A549 (cell line): ENCODE measurements at regions not wholly inside any gene's neighbourhood (a gene's known extent, or its start where the extent isn't known, plus 50 kb on each side); places are given as distances from the start of the nearest gene placed in this dataset.

ENCODE experiments used
- ATAC-seq, 2 experiments: fragments of 200-7000 bp in 1 of 2; fragments of >200 bp in 1 of 2; cut with Nextera tagmentation in 1 of 2; cut with Tn5 transposase in 1 of 2; 3 replicates each; pipeline versions ENCODE4 v1.8.0 to v1.9.1; 2018 to 2020; ENCODE audit warnings: mild to moderate bottlenecking in 1 of 2, moderate library complexity in 1 of 2
- CTCF ChIA-PET: fragments of 300-600 bp; sonication (Branson Sonifier 250); formaldehyde crosslinking; extraction: SDS; loops from one replicate; lab custom pipeline; 2021; ENCODE audit warnings: antibody characterized with exemption, inconsistent platforms; lab: Yijun Ruan, JAX
- POLR2A ChIA-PET: fragments of 350-600 bp; formaldehyde crosslinking; extraction: SDS; loops from one replicate; lab custom pipeline; 2021; ENCODE audit warnings: antibody characterized with exemption, inconsistent platforms; lab: Yijun Ruan, JAX
- DNase-seq, 2 experiments: peaks; one replicate each; pipeline versions ENCODE4 v3.0.0 to v3.0.0-alpha.2; 2011 to 2016; ENCODE audit warnings: low read depth in 1 of 2, low spot score in 1 of 2
- FAIRE-seq: peaks from 2 replicates; lab custom pipeline; 2011; peaks lifted over from hg19 to GRCh38; lab: Jason Lieb, UNC
- H3K27ac ChIP-seq, 2 experiments: fragments of >200 bp; sonication (Bioruptor Twin); formaldehyde crosslinking; 3 replicates each; pipeline ENCODE4 v1.5.1; 2016 to 2017
- H3K4me1 ChIP-seq: fragments of >200 bp; sonication (Bioruptor Twin); formaldehyde crosslinking; 3 replicates; pipeline ENCODE4 v1.6.1; 2016
- H3K4me2 ChIP-seq: fragments of >200 bp; sonication (Bioruptor Twin); formaldehyde crosslinking; 3 replicates; pipeline ENCODE4 v1.6.1; 2016
- H3K4me3 ChIP-seq: fragments of >200 bp; sonication (Bioruptor Twin); formaldehyde crosslinking; 3 replicates; pipeline ENCODE4 v1.5.1; 2016
- H3K9me3 ChIP-seq: fragments of >200 bp; sonication (Bioruptor Twin); formaldehyde crosslinking; 3 replicates; pipeline ENCODE4 v1.6.1; 2016
- EHF ChIP-seq: fragments of 250-450 bp; sonication (Bioruptor Pico); IDR thresholded peaks from 2 replicates; pipeline ENCODE4 v1.5.0; 2020; ENCODE audit warnings: mild to moderate bottlenecking
- EP300 ChIP-seq, 2 experiments: fragments of >200 bp; sonication (Bioruptor Twin); formaldehyde crosslinking; IDR thresholded peaks; 2 replicates in 1 of 2; 3 replicates in 1 of 2; pipeline ENCODE4 v1.6.1; 2016 to 2017
- FOSB ChIP-seq: fragments of 250-450 bp; sonication (Bioruptor Pico); IDR thresholded peaks from 2 replicates; pipeline ENCODE4 v1.5.0; 2020; ENCODE audit warnings: mild to moderate bottlenecking, moderate library complexity
- FOSL2 ChIP-seq, 2 experiments: fragments of 450-650 bp in 1 of 2; fragments of >200 bp in 1 of 2; sonication (Bioruptor Twin) in 1 of 2; formaldehyde crosslinking; IDR thresholded peaks; 2 replicates each; pipeline versions ENCODE4 v1.5.0 to v1.6.1; 2016 to 2020; ENCODE audit warnings: mild to moderate bottlenecking in 1 of 2, moderate library complexity in 1 of 2
- GATA3 ChIP-seq: IDR thresholded peaks from 2 replicates; pipeline ENCODE4 v1.6.1; 2012; ENCODE audit warnings: borderline replicate concordance
- HDAC2 ChIP-seq: fragments of 200-600 bp; sonication (generic); IDR thresholded peaks from 2 replicates; pipeline ENCODE4 v1.6.1; 2016
- HOXB5 ChIP-seq: fragments of 250-450 bp; sonication (Bioruptor Pico); IDR thresholded peaks from 2 replicates; pipeline ENCODE4 v1.5.0; 2020; ENCODE audit warnings: mild to moderate bottlenecking, moderate library complexity
- MAZ ChIP-seq: fragments of 150-350 bp; IDR thresholded peaks from 2 replicates; pipeline ENCODE4 v1.6.1; 2014; ENCODE audit warnings: antibody characterized with exemption, low read depth, low read length, borderline replicate concordance
- MYC ChIP-seq: IDR thresholded peaks from 2 replicates; pipeline ENCODE4 v1.6.1; 2012; ENCODE audit warnings: mild to moderate bottlenecking, inconsistent platforms, low read length, improper control_type of control experiment, borderline replicate concordance
- NPAS2 ChIP-seq: fragments of 250-450 bp; sonication (Bioruptor Pico); IDR thresholded peaks from 2 replicates; pipeline ENCODE4 v1.8.0; 2022; ENCODE audit warnings: mild to moderate bottlenecking, moderate library complexity, borderline replicate concordance
- NR3C1 ChIP-seq: fragments of >200 bp; sonication (Bioruptor Twin); formaldehyde crosslinking; IDR thresholded peaks from 3 replicates; pipeline ENCODE4 v1.6.1; 2017
- PHF8 ChIP-seq: fragments of 200-600 bp; sonication (generic); IDR thresholded peaks from 2 replicates; pipeline ENCODE4 v1.6.1; 2016; ENCODE audit warnings: low read depth, mild to moderate bottlenecking, antibody characterized with exemption, moderate library complexity, borderline replicate concordance
- RAD21 ChIP-seq, 2 experiments: fragments of >200 bp in 1 of 2; sonication (Bioruptor Twin) in 1 of 2; formaldehyde crosslinking in 1 of 2; IDR thresholded peaks in 1 of 2; conservative IDR thresholded peaks in 1 of 2; 2 replicates in 1 of 2; 3 replicates in 1 of 2; pipeline ENCODE4 v1.6.1; 2012 to 2018; ENCODE audit warnings: inconsistent platforms in 1 of 2
- RFX5 ChIP-seq: fragments of 450-650 bp; IDR thresholded peaks from 2 replicates; pipeline ENCODE4 v1.7.1; 2014; ENCODE audit warnings: antibody characterized with exemption, mild to moderate bottlenecking, moderate library complexity
- RNF2 ChIP-seq: fragments of 200-600 bp; sonication (generic); IDR thresholded peaks from 2 replicates; pipeline ENCODE4 v1.6.1; 2016; ENCODE audit warnings: low read depth, mild to moderate bottlenecking, antibody characterized with exemption, moderate library complexity, borderline replicate concordance
- SMC3 ChIP-seq: fragments of >200 bp; sonication (Bioruptor Twin); formaldehyde crosslinking; IDR thresholded peaks from 3 replicates; pipeline ENCODE4 v1.6.1; 2018; ENCODE audit warnings: inconsistent platforms
- SREBF2 ChIP-seq: fragments of 450-650 bp; IDR thresholded peaks from 2 replicates; pipeline ENCODE4 v1.6.1; 2014; ENCODE audit warnings: mild to moderate bottlenecking, moderate library complexity
- TP53 ChIP-seq: fragments of 250-450 bp; sonication (Bioruptor Pico); IDR thresholded peaks from 2 replicates; pipeline ENCODE4 v1.5.0; 2021; ENCODE audit warnings: mild to moderate bottlenecking, moderate library complexity
- ZNF302 ChIP-seq: fragments of 250-450 bp; sonication (Bioruptor Pico); IDR thresholded peaks from 2 replicates; pipeline ENCODE4 v1.9.0; 2021; ENCODE audit warnings: inconsistent platforms, mild to moderate bottlenecking, moderate library complexity
- ZSCAN20 ChIP-seq: fragments of 250-450 bp; sonication (Bioruptor Pico); IDR thresholded peaks from 2 replicates; pipeline ENCODE4 v1.8.0; 2022; ENCODE audit warnings: mild to moderate bottlenecking, moderate library complexity
- WGBS: methylation state at CpG from one replicate; pipeline ENCODE4 v1.1.6; 2017; ENCODE audit errors: missing lambda C conversion rate; 5-methylcytosine and 5-hydroxymethylcytosine counted together
- TF ChIP-seq, protein P1 (sequence below): fragments of 200-600 bp; sonication (generic); IDR thresholded peaks from 2 replicates; pipeline ENCODE4 v1.6.1; 2016; ENCODE audit warnings: antibody characterized with exemption, mild to moderate bottlenecking, moderate library complexity
- TF ChIP-seq, protein P2 (sequence below): fragments of 250-450 bp; sonication (Bioruptor Pico); IDR thresholded peaks from 2 replicates; pipeline ENCODE4 v1.5.0; 2021; ENCODE audit warnings: mild to moderate bottlenecking, moderate library complexity, borderline replicate concordance
- TF ChIP-seq, protein P3 (sequence below): IDR thresholded peaks from 2 replicates; pipeline ENCODE4 v1.6.1; 2012
- TF ChIP-seq, protein P4 (sequence below): fragments of 450-650 bp; IDR thresholded peaks from 2 replicates; pipeline ENCODE4 v1.6.1; 2014; ENCODE audit warnings: antibody characterized with exemption
- TF ChIP-seq, protein P5 (sequence below): fragments of >200 bp; sonication (Bioruptor Twin); formaldehyde crosslinking; IDR thresholded peaks from 3 replicates; pipeline ENCODE4 v1.5.1; 2016

DNA sequence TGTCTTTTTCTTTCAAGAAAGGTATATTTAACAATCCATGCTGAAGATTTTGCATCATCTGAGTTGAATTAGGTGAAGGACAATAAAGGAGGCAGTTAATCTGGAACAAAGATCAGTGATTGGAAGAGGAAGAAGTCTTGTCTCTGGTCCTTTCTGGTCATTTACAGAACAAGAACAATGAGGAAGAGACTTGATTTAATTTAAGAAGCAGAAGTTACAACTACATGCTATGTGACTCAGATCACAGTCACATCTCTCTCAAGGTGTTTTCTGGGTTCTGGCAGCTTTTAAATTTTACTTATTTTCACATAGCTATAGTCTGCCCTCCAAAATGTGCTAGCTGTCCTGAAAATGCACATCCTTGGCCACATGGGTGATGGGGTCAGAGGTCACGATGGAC is 53.5 kb upstream of the DEK start:
- no peak for FAIRE-seq

DNA sequence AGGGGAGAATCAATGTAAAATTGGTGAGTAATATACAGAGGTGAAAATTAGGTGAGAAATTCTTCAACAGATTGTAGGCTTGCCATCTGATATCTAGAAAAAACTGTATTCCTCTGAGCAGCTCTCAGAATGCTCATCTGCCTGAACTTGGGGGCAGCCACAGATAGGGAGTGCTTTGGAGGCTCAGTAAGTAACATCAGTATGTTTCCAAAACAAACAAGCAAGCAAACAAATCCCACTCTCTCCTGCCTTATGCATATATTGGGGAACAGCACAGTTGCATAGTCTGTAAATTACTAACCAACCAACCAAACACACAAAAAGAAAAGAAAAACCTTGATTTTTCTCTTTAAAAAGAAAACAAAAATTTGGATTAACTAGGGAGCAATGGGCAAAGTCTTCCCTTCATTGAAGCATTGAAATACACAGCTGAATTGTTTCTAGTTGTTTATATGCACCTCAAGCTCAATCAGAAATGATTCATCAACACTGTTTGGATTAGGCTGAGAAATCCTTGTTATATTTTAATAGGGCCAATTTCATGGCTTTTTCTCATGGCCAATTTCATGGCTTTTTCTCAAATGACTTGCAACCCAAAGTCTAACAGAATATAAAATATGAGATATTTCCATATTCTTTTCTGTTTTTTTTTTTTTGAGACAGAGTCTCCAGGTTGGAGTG is 50.1 kb upstream of the DEK start:
- POLR2A ChIA-PET, result no interaction called here
- ATAC-seq, result peak in 1 of 2 experiments; percentile 41; a peak in 1 of 6 replicates
- no peaks in the 10 kb centered on the region for H3K9me3 ChIP-seq
- H3K27ac ChIP-seq, result no peak overlapping the region
- CTCF ChIA-PET, result interaction anchor here (2.7 kb wide), 1 partner anchor 190 kb away, joined by 10 read pairs; no protein-coding TSS in a partner anchor
- 0 out of 3 replicates have a peak overlapping the region, but pooled peaks have one; percentile 14 for H3K4me2 ChIP-seq
- H3K4me3 ChIP-seq, result no peak overlapping the region
- H3K4me1 ChIP-seq, result no peaks in the 10 kb centered on the region
- no peak for DNase-seq
- no peak for FAIRE-seq
- TF ChIP-seq MYC (no peak), HDAC2 (no peak), SREBF2 (no peak), ZNF302 (CRISPR knock-in tag) (no peak), NR3C1 (no peak), RNF2 (no peak), GATA3 (no peak), SMC3 (no peak), ZSCAN20 (CRISPR knock-in tag) (no peak), FOSL2 (IDR thresholded peaks at IDR 0.05) (no peak), FOSL2 (CRISPR knock-in tag; IDR thresholded peaks at IDR 0.05) (no peak)
- TF ChIP-seq, protein P1, sequence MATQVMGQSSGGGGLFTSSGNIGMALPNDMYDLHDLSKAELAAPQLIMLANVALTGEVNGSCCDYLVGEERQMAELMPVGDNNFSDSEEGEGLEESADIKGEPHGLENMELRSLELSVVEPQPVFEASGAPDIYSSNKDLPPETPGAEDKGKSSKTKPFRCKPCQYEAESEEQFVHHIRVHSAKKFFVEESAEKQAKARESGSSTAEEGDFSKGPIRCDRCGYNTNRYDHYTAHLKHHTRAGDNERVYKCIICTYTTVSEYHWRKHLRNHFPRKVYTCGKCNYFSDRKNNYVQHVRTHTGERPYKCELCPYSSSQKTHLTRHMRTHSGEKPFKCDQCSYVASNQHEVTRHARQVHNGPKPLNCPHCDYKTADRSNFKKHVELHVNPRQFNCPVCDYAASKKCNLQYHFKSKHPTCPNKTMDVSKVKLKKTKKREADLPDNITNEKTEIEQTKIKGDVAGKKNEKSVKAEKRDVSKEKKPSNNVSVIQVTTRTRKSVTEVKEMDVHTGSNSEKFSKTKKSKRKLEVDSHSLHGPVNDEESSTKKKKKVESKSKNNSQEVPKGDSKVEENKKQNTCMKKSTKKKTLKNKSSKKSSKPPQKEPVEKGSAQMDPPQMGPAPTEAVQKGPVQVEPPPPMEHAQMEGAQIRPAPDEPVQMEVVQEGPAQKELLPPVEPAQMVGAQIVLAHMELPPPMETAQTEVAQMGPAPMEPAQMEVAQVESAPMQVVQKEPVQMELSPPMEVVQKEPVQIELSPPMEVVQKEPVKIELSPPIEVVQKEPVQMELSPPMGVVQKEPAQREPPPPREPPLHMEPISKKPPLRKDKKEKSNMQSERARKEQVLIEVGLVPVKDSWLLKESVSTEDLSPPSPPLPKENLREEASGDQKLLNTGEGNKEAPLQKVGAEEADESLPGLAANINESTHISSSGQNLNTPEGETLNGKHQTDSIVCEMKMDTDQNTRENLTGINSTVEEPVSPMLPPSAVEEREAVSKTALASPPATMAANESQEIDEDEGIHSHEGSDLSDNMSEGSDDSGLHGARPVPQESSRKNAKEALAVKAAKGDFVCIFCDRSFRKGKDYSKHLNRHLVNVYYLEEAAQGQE, result no peak
- TF ChIP-seq, protein P2, sequence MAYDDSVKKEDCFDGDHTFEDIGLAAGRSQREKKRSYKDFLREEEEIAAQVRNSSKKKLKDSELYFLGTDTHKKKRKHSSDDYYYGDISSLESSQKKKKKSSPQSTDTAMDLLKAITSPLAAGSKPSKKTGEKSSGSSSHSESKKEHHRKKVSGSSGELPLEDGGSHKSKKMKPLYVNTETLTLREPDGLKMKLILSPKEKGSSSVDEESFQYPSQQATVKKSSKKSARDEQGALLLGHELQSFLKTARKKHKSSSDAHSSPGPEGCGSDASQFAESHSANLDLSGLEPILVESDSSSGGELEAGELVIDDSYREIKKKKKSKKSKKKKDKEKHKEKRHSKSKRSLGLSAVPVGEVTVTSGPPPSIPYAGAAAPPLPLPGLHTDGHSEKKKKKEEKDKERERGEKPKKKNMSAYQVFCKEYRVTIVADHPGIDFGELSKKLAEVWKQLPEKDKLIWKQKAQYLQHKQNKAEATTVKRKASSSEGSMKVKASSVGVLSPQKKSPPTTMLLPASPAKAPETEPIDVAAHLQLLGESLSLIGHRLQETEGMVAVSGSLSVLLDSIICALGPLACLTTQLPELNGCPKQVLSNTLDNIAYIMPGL (CRISPR knock-in tag), result no peak

More for the DNA sequence above, 53.5 kb upstream of the DEK start:
- no peaks in the 10 kb centered on the region for H3K9me3 ChIP-seq
- TF ChIP-seq PHF8 (no peak), TP53 (CRISPR knock-in tag) (no peak), NR3C1 (no peak), SREBF2 (no peak), RFX5 (no peak), EHF (CRISPR knock-in tag) (no peak), NPAS2 (CRISPR knock-in tag) (no peak), MAZ (no peak), HOXB5 (CRISPR knock-in tag) (no peak), ZSCAN20 (CRISPR knock-in tag) (no peak), HDAC2 (no peak), FOSB (CRISPR knock-in tag) (no peak), RAD21 (conservative IDR thresholded peaks at IDR 0.05 in 1 of 2, IDR thresholded peaks at IDR 0.05 in 1 of 2) (no peak), EP300 (IDR thresholded peaks at IDR 0.05) (no peak), SMC3 (no peak), FOSL2 (IDR thresholded peaks at IDR 0.05) (no peak), FOSL2 (CRISPR knock-in tag; IDR thresholded peaks at IDR 0.05) (no peak)
- TF ChIP-seq, protein P3, sequence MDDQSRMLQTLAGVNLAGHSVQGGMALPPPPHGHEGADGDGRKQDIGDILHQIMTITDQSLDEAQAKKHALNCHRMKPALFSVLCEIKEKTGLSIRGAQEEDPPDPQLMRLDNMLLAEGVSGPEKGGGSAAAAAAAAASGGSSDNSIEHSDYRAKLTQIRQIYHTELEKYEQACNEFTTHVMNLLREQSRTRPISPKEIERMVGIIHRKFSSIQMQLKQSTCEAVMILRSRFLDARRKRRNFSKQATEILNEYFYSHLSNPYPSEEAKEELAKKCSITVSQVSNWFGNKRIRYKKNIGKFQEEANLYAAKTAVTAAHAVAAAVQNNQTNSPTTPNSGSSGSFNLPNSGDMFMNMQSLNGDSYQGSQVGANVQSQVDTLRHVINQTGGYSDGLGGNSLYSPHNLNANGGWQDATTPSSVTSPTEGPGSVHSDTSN, result no peak
- TF ChIP-seq, protein P4, sequence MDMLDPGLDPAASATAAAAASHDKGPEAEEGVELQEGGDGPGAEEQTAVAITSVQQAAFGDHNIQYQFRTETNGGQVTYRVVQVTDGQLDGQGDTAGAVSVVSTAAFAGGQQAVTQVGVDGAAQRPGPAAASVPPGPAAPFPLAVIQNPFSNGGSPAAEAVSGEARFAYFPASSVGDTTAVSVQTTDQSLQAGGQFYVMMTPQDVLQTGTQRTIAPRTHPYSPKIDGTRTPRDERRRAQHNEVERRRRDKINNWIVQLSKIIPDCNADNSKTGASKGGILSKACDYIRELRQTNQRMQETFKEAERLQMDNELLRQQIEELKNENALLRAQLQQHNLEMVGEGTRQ, result no peak
- TF ChIP-seq, protein P5, sequence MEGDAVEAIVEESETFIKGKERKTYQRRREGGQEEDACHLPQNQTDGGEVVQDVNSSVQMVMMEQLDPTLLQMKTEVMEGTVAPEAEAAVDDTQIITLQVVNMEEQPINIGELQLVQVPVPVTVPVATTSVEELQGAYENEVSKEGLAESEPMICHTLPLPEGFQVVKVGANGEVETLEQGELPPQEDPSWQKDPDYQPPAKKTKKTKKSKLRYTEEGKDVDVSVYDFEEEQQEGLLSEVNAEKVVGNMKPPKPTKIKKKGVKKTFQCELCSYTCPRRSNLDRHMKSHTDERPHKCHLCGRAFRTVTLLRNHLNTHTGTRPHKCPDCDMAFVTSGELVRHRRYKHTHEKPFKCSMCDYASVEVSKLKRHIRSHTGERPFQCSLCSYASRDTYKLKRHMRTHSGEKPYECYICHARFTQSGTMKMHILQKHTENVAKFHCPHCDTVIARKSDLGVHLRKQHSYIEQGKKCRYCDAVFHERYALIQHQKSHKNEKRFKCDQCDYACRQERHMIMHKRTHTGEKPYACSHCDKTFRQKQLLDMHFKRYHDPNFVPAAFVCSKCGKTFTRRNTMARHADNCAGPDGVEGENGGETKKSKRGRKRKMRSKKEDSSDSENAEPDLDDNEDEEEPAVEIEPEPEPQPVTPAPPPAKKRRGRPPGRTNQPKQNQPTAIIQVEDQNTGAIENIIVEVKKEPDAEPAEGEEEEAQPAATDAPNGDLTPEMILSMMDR, result no peak
- TF ChIP-seq, protein P2 (CRISPR knock-in tag), result no peak
- POLR2A ChIA-PET, result no interaction called here
- H3K4me1 ChIP-seq, result no peaks in the 10 kb centered on the region
- WGBS, result 0% methylated on average over 1 of the region's 1 CpG
- no peak for ATAC-seq
- H3K4me2 ChIP-seq, result no peak overlapping the region
- no peak overlapping the region for H3K4me3 ChIP-seq
- H3K27ac ChIP-seq, result no peak overlapping the region
- DNase-seq, result no peak
- CTCF ChIA-PET, result interaction anchor here (1.1 kb wide), 1 partner anchor 185 kb away, joined by 3 read pairs; no protein-coding TSS in a partner anchor
